Keratinocyte (primary cell): ENCODE measurements at regions not wholly inside any gene's neighbourhood (a gene's known extent, or its start where the extent isn't known, plus 50 kb on each side); places are given as distances from the start of the nearest gene placed in this dataset.

Source experiments
- CTCF ChIP-seq, 3 experiments: IDR thresholded peaks in 1 of 3; conservative IDR thresholded peaks in 1 of 3; optimal IDR thresholded peaks in 1 of 3; 2 replicates in 2 of 3; 3 replicates in 1 of 3; pipeline versions ENCODE3 to v1.5.1; 2011; ENCODE audit warnings: low read length in 3 of 3, mild to moderate bottlenecking in 3 of 3, moderate library complexity in 2 of 3, control low read depth in 1 of 3, inconsistent platforms in 1 of 3; ENCODE audit not compliant: insufficient read depth in 2 of 3; ENCODE audit errors: extremely low read depth in 1 of 3
- EZH2 ChIP-seq: IDR thresholded peaks from one replicate; pipeline ENCODE4 v1.6.1; 2012; ENCODE audit warnings: inconsistent platforms, mild to moderate bottlenecking, low read length, moderate library complexity

- no peak for TF ChIP-seq EZH2
- TF ChIP-seq CTCF (optimal IDR thresholded peaks at IDR 0.05 in 1 of 3, IDR thresholded peaks at IDR 0.05 in 1 of 3, conservative IDR thresholded peaks at IDR 0.05 in 1 of 3; ENCODE audit: extremely low read depth in 1 of 3, insufficient read depth in 2 of 3, low read length in 3 of 3), result no peak
Observed at GRCh38 chr20:11170025-11170424, 496.2 kb upstream of the JAG1 start.
